HG03521 (cell line): ENCODE measurements at regions not wholly inside any gene's neighbourhood (a gene's known extent, or its start where the extent isn't known, plus 50 kb on each side); places are given as distances from the start of the nearest gene placed in this dataset.

ENCODE experiments used
- ATAC-seq: cut with Tn5 transposase; IDR thresholded peaks from one replicate; pipeline ENCODE4 v1.9.1; 2021; ENCODE audit warnings: mild to moderate bottlenecking, moderate library complexity; ENCODE audit not compliant: unreplicated experiment

- ATAC-seq, result no peak
These were observed 126.2 kb upstream of the ARID1B start for GRCh38 chr6:156650896-156651390.

GRCh38 chr6:156648616-156649015 lies 128.6 kb upstream of the ARID1B start:
- ATAC-seq, result no peak

- no peak for ATAC-seq
These were observed 129.2 kb upstream of the ARID1B start for GRCh38 chr6:156647991-156648390.

- ATAC-seq, result no peak
These were observed 129.9 kb upstream of the ARID1B start for GRCh38 chr6:156647140-156647784.

- ATAC-seq, result no peak
These were observed 130.7 kb upstream of the ARID1B start for GRCh38 chr6:156646496-156646895.

- ATAC-seq, result no peak
These were observed 132.1 kb upstream of the ARID1B start for GRCh38 chr6:156645097-156645496.

GRCh38 chr6:156639009-156639721 lies 138.0 kb upstream of the ARID1B start:
- ATAC-seq, result no peak

GRCh38 chr6:156638581-156638980 lies 138.6 kb upstream of the ARID1B start:
- ATAC-seq, result no peak

GRCh38 chr6:156634951-156635371 lies 142.2 kb upstream of the ARID1B start:
- ATAC-seq, result no peak

GRCh38 chr6:156634048-156634447 lies 143.1 kb upstream of the ARID1B start:
- no peak for ATAC-seq

- no peak for ATAC-seq
These were observed 143.9 kb upstream of the ARID1B start for GRCh38 chr6:156633291-156633690.

GRCh38 chr6:156630613-156631302 lies 146.4 kb upstream of the ARID1B start:
- ATAC-seq, result no peak

- ATAC-seq, result no peak
These were observed 148.4 kb upstream of the ARID1B start for GRCh38 chr6:156628805-156629204.

GRCh38 chr6:156627524-156627923 lies 149.7 kb upstream of the ARID1B start:
- no peak for ATAC-seq

- ATAC-seq, result no peak
These were observed 155.0 kb upstream of the ARID1B start for GRCh38 chr6:156622185-156622584.

GRCh38 chr6:156620331-156620730 lies 156.8 kb upstream of the ARID1B start:
- no peak for ATAC-seq

- no peak for ATAC-seq
These were observed 158.5 kb upstream of the ARID1B start for GRCh38 chr6:156618600-156619205.

- no peak for ATAC-seq
These were observed 159.2 kb upstream of the ARID1B start for GRCh38 chr6:156617941-156618340.

- ATAC-seq, result no peak
These were observed 159.8 kb upstream of the ARID1B start for GRCh38 chr6:156617376-156617775.

GRCh38 chr6:156616495-156616894 lies 160.7 kb upstream of the ARID1B start:
- no peak for ATAC-seq

GRCh38 chr6:156613996-156614395 lies 163.2 kb upstream of the ARID1B start:
- no peak for ATAC-seq
